NCI-H146 treated with DMSO at 0.1 percent for 48 hours (cell line): ENCODE measurements at regions not wholly inside any gene's neighbourhood (a gene's known extent, or its start where the extent isn't known, plus 50 kb on each side); places are given as distances from the start of the nearest gene placed in this dataset.

Experiments
- DNase-seq: peaks from one replicate; lab custom pipeline; 2025; ENCODE audit not compliant: unreplicated experiment; lab: John Stamatoyannopoulos, UW

GRCh38 chr6:130755368-130756034 is 71.7 kb upstream of the SMLR1 start:
- DNase-seq, result no peak

- DNase-seq, result no peak
Observed at GRCh38 chr6:130756824-130757223, 70.4 kb upstream of the SMLR1 start.

- DNase-seq, result no peak
Observed at GRCh38 chr6:130758813-130759212, 68.4 kb upstream of the SMLR1 start.

GRCh38 chr6:130760006-130760405 is 67.2 kb upstream of the SMLR1 start:
- no peak for DNase-seq

- no peak for DNase-seq
Observed at GRCh38 chr6:130761286-130761685, 65.9 kb upstream of the SMLR1 start.

DNA sequence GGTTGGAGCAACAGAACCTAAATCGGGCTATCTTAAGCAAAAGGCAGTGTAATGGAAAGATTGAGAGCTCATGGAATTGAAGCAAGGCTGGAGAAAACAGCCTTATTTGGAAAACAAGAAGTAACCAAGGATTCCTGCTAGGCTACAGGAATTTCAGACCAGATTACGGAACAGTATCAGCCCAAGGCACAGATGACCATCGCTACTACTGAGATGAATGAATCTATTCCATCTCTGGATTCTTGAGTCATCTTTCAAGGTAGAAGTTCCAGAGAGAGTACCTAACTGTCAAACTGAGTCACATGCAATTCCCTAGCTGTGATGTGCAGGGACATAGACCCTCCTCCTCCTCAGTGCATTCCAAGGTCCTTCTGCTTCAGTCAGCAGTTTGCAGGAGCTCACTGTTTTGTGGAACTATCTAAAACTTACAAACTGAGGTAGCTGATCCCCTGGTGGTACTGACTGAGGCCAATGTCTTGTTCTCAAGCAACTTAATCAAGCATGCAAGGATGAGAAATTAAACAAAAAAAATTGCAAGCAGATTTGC is 62.0 kb upstream of the SMLR1 start:
- no peak for DNase-seq

- DNase-seq, result no peak
Observed at GRCh38 chr6:130766239-130767144, 60.7 kb upstream of the SMLR1 start.

DNA sequence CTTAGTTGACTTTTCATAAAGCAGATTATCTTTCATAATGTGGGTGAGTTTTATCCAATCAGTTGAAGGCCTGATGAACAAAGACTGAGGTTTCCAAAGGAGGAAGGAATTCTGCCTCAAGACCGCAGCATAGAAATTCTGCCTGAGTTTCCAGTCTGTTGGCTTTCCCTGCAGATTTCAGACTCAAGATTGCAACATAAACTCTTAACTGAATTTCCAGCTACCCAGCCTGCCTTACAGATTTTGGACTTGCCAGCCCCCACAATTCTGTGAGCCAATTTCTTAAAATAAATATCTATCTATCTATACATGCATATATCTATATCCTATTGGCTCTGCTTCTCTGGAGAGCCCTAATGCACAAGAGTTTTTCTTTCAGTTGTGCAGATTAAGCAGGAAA is 57.3 kb upstream of the SMLR1 start:
- no peak for DNase-seq

- no peak for DNase-seq
Observed at GRCh38 chr6:130771741-130772140, 55.5 kb upstream of the SMLR1 start.

GRCh38 chr6:130773860-130774259 is 53.3 kb upstream of the SMLR1 start:
- DNase-seq, result no peak

DNA sequence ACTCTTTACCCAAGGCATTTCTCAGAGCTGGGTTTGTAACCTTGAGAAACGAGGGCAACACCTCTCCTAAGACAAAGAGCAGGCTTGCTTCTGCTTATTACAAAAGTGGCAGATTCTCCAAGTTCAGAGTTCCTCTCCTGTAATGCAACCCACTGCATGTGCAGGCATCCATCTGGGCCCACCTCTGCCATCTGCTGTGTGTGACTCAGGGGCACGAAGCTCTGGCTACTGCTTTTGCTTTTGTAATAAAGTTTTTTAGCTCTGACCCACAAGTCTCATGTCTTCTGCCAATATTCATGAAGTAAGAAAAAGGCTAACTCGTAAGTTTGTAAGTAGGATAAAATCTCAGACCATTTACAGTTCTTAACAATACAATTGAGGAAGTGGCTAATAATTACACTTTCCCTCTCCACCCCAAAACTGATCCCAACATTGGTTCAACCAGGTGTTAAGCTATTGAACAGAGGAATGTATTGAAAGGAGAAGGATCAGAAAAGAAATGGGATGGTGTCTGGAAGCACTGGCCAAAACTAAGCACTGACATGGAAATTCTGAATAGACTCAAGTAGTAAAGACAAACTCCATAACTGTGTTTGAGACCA is 51.7 kb upstream of the SMLR1 start:
- DNase-seq, result no peak

GRCh38 chr6:130776287-130776925 is 50.8 kb upstream of the SMLR1 start:
- no peak for DNase-seq
